Suprapubic skin (tissue), 4 donors: ENCODE measurements at regions not wholly inside any gene's neighbourhood (a gene's known extent, or its start where the extent isn't known, plus 50 kb on each side); places are given as distances from the start of the nearest gene placed in this dataset.

Source experiments
- DNase-seq, 2 donors: peaks; one replicate each; pipeline ENCODE4 v3.0.0-alpha.2; 2019; ENCODE audit warnings: low spot score in 2 of 2
- H3K27ac ChIP-seq: fragments of 200-600 bp; sonication (generic); one replicate; pipeline ENCODE4 v1.5.1; 2019
- H3K27me3 ChIP-seq: fragments of 200-600 bp; sonication (generic); one replicate; pipeline ENCODE4 v1.5.1; 2019
- H3K36me3 ChIP-seq: fragments of 200-600 bp; sonication (generic); one replicate; pipeline ENCODE4 v1.5.1; 2019
- H3K4me1 ChIP-seq: fragments of 200-600 bp; sonication (generic); one replicate; pipeline ENCODE4 v1.5.1; 2019
- H3K4me3 ChIP-seq: fragments of 200-600 bp; sonication (generic); one replicate; pipeline ENCODE4 v1.5.1; 2019; ENCODE audit warnings: mild to moderate bottlenecking
- H3K9me3 ChIP-seq: fragments of 200-600 bp; sonication (generic); one replicate; pipeline ENCODE4 v1.5.1; 2019
- CTCF ChIP-seq, 2 donors: fragments of 200-600 bp in 1 of 2; fragments of 450-650 bp in 1 of 2; sonication (generic) in 1 of 2; IDR thresholded peaks; one replicate each; pipeline ENCODE4 v1.5.1; 2016 to 2019; ENCODE audit warnings: antibody characterized with exemption in 2 of 2, mild to moderate bottlenecking in 1 of 2, moderate library complexity in 1 of 2
- EP300 ChIP-seq: sonication (generic); formaldehyde crosslinking; IDR thresholded peaks from one replicate; pipeline ENCODE4 v1.6.1; 2017; ENCODE audit warnings: antibody characterized with exemption
- POLR2A ChIP-seq, 2 donors: fragments of 450-650 bp; IDR thresholded peaks; one replicate each; pipeline ENCODE4 v1.6.1; 2017; ENCODE audit warnings: antibody characterized with exemption in 2 of 2, mild to moderate bottlenecking in 2 of 2, moderate library complexity in 2 of 2
- POLR2AphosphoS5 ChIP-seq, 3 donors: sonication (generic); formaldehyde crosslinking; IDR thresholded peaks; one replicate each; pipeline ENCODE4 v1.6.1; 2017; ENCODE audit warnings: antibody characterized with exemption in 3 of 3
- WGBS: methylation state at CpG from one replicate; pipeline ENCODE4 v1.1.5; 2018; 5-methylcytosine and 5-hydroxymethylcytosine counted together

GRCh38 chr1:190029441-190029840, 448.2 kb downstream of the BRINP3 start:
- H3K27me3 ChIP-seq: no peaks in the 10 kb centered on the region
- peaks cover 8% of the 10 kb centered on the region for H3K9me3 ChIP-seq
- DNase-seq: no peak
- 67% methylated on average over 1 of the region's 1 CpG for WGBS
- H3K4me3 ChIP-seq: no peak overlapping the region
- TF ChIP-seq EP300 (no peak), CTCF (IDR thresholded peaks at IDR 0.05) (no peak), POLR2AphosphoS5 (IDR thresholded peaks at IDR 0.05) (no peak), POLR2A (IDR thresholded peaks at IDR 0.05) (no peak)
- no peaks in the 10 kb centered on the region for H3K4me1 ChIP-seq
- H3K27ac ChIP-seq: no peak overlapping the region
- no peaks in the 10 kb centered on the region for H3K36me3 ChIP-seq

- H3K27me3 ChIP-seq: no peaks in the 10 kb centered on the region
- H3K27ac ChIP-seq: no peak overlapping the region
- 89% methylated on average over 1 of the region's 1 CpG for WGBS
- DNase-seq: no peak
- no peak for TF ChIP-seq POLR2A (IDR thresholded peaks at IDR 0.05)
- no peak for TF ChIP-seq EP300
- TF ChIP-seq CTCF (IDR thresholded peaks at IDR 0.05): no peak
- no peak for TF ChIP-seq POLR2AphosphoS5 (IDR thresholded peaks at IDR 0.05)
- no peaks in the 10 kb centered on the region for H3K4me1 ChIP-seq
- H3K4me3 ChIP-seq: no peak overlapping the region
- H3K9me3 ChIP-seq: no peaks in the 10 kb centered on the region
- no peaks in the 10 kb centered on the region for H3K36me3 ChIP-seq
These were observed 434.0 kb downstream of the BRINP3 start for GRCh38 chr1:190043655-190044054.

- Histone ChIP-seq H3K27me3 (no peaks in the 10 kb centered on the region), H3K36me3 (no peaks in the 10 kb centered on the region), H3K27ac (no peak overlapping the region), H3K4me1 (no peaks in the 10 kb centered on the region), H3K4me3 (no peak overlapping the region), H3K9me3 (no peaks in the 10 kb centered on the region)
- DNase-seq: no peak
- TF ChIP-seq CTCF (IDR thresholded peaks at IDR 0.05) (no peak), POLR2AphosphoS5 (IDR thresholded peaks at IDR 0.05) (no peak), EP300 (no peak)
These were observed 431.4 kb downstream of the BRINP3 start for GRCh38 chr1:190046231-190046630.
